GM12872 (cell line): ENCODE measurements at regions not wholly inside any gene's neighbourhood (a gene's known extent, or its start where the extent isn't known, plus 50 kb on each side); places are given as distances from the start of the nearest gene placed in this dataset.

Source experiments
- CTCF ChIP-seq: IDR thresholded peaks from 3 replicates; pipeline ENCODE4 v1.5.1; 2011; ENCODE audit warnings: low read depth, mild to moderate bottlenecking, low read length, moderate library complexity; ENCODE audit not compliant: insufficient read depth

DNA sequence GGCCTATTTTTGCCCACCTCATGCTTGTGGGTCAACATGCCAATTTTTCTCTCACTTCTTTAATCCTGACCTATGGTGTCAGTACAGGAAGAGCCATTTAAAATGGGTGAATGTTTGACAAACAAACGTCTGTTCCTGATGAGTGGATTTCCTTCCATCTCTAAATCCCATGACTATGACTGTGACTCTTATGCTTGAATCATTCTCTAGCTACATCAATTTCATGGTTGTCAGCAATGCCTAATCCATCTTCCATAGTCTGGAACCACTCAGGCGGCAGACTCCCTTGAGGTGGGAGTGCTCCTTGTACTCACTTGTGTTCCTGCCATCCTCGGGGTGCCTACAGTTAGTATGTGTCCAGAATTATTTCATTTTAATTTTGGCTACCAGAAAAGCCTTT, 194.9 kb upstream of the RPS6KA3 start:
- no peak for TF ChIP-seq CTCF

DNA sequence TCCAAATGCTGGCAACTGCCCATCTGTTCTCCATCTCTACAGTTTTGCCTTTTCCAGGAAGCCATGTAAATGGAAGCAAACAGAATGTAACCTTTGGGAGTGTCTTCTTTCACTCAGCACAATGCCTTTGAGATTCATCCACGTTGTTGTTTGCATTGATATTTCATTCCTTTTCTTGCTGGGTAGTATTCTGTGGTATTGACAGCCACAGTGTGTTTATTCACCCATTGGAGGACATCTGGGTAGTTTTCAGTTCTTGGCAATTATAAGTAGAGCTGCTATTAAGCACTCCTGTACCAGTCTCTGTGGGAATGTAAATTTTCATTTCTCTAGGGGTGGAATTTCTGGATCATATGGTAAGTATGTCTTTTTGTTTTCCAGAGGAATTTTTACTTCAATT, 194.3 kb upstream of the RPS6KA3 start:
- TF ChIP-seq CTCF, result no peak

- TF ChIP-seq CTCF, result no peak
Observed at GRCh38 chrX:20459410-20460350, 193.0 kb upstream of the RPS6KA3 start.

- TF ChIP-seq CTCF, result no peak
Observed at GRCh38 chrX:20456971-20457370, 190.3 kb upstream of the RPS6KA3 start.

DNA sequence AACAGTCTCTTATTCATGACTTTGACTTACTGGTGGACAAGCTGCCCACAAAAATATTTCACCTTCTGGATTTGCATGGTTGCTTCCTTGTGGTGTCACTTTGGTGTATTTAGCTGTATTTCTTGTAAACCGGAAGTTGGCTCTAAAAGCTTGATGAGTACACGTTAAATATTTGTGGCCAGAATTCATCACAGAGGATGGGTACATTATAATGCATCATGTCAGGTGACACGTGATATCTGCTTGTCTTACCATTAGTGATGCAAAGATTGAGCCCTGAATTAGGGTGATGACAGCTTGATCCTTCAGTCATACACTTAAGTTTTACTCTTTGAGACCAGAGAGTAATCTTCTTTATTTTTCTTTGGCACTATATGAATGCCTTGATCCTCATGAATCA, 188.3 kb upstream of the RPS6KA3 start:
- TF ChIP-seq CTCF, result no peak

- TF ChIP-seq CTCF, result no peak
Observed at GRCh38 chrX:20454117-20454516, 187.4 kb upstream of the RPS6KA3 start.

DNA sequence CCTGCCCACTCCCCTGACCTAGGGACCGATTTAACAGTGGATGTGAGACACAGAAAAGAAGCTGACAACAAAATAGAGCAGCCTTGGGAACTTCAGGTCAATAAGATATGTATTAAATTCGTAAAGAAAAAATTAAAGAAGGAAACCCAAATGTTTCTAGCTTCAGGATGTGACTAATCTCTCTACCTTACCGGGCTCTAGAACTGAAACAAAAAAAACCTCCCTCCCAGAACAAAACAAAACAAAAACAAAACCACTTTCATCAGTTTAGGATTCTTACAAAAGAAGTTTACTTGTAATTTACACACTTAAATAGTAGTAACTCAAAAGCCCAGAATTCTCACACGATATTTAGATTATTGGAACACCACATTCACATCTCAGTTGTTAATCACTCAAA, 185.8 kb upstream of the RPS6KA3 start:
- no peak for TF ChIP-seq CTCF
